B cell (primary cell): ENCODE measurements at regions not wholly inside any gene's neighbourhood (a gene's known extent, or its start where the extent isn't known, plus 50 kb on each side); places are given as distances from the start of the nearest gene placed in this dataset.

Experiments used
- ATAC-seq: fragments of 200-7000 bp; cut with Tn5 transposase; one replicate; pipeline ENCODE4 v1.10.0; 2021; ENCODE audit warnings: low read depth, mild to moderate bottlenecking, moderate number of reproducible peaks, moderate library complexity
- CTCF ChIA-PET: fragments of 350-600 bp; sonication (Branson Sonifier 250); formaldehyde crosslinking; loops from one replicate; lab custom pipeline; 2021; ENCODE audit warnings: antibody characterized with exemption, inconsistent platforms; lab: Charles Lee
- POLR2A ChIA-PET: fragments of 350-600 bp; sonication (Branson Sonifier 250); formaldehyde crosslinking; loops from one replicate; lab custom pipeline; 2021; ENCODE audit warnings: antibody characterized with exemption; lab: Charles Lee
- DNase-seq: peaks from one replicate; pipeline ENCODE4 v3.0.0; 2013
- H2AFZ ChIP-seq: 2 replicates; pipeline ENCODE4 v1.6.1; 2012; ENCODE audit warnings: mild to moderate bottlenecking, low read depth, low read length; ENCODE audit not compliant: insufficient read depth, poor library complexity, severe bottlenecking
- H3K27ac ChIP-seq, 2 donors: 1 replicate in 1 of 2; 2 replicates in 1 of 2; pipeline ENCODE4 v1.5.1; 2012 to 2013; ENCODE audit warnings: low read length in 2 of 2, mild to moderate bottlenecking in 2 of 2, moderate library complexity in 1 of 2
- H3K27me3 ChIP-seq, 4 experiments: fragments of 200-600 bp in 1 of 4; sonication (generic) in 1 of 4; replicated peaks in 1 of 4; 1 replicate in 2 of 4; 2 replicates in 2 of 4; pipeline versions ENCODE4 v1.6.1 to v1.7.0; 2013 to 2016; ENCODE audit warnings: low read length in 3 of 4, mild to moderate bottlenecking in 2 of 4, mixed read lengths in 1 of 4, moderate library complexity in 1 of 4; ENCODE audit not compliant: insufficient read depth in 4 of 4, control insufficient read depth in 3 of 4; ENCODE audit errors: control extremely low read depth in 1 of 4
- H3K36me3 ChIP-seq, 2 experiments: replicated peaks in 1 of 2; 1 replicate in 1 of 2; 2 replicates in 1 of 2; pipeline versions ENCODE4 v1.6.1 to v1.7.1; 2013; ENCODE audit warnings: low read length in 1 of 2; ENCODE audit not compliant: insufficient read depth in 2 of 2, control insufficient read depth in 1 of 2; ENCODE audit errors: control extremely low read depth in 1 of 2, extremely low read depth in 1 of 2
- H3K4me1 ChIP-seq, 2 donors: fragments of 200-600 bp in 1 of 2; sonication (generic) in 1 of 2; 1 replicate in 1 of 2; 2 replicates in 1 of 2; pipeline versions ENCODE4 v1.5.1 to v1.6.1; 2013 to 2017; ENCODE audit warnings: low read length in 2 of 2; ENCODE audit not compliant: control insufficient read depth in 2 of 2, insufficient read depth in 2 of 2
- H3K4me2 ChIP-seq: replicated peaks from 2 replicates; pipeline ENCODE3; 2012; ENCODE audit warnings: mild to moderate bottlenecking, low read depth, low read length; ENCODE audit not compliant: poor library complexity, severe bottlenecking
- H3K4me3 ChIP-seq, 5 experiments: fragments of 200-600 bp in 1 of 5; sonication (generic) in 1 of 5; 1 replicate in 3 of 5; 2 replicates in 2 of 5; pipeline versions ENCODE4 v1.5.1 to v1.7.0; 2011 to 2016; ENCODE audit warnings: low read length in 4 of 5, mild to moderate bottlenecking in 4 of 5, low read depth in 2 of 5, control low read depth in 1 of 5, moderate library complexity in 1 of 5; ENCODE audit not compliant: insufficient read depth in 1 of 5; ENCODE audit errors: control extremely low read depth in 1 of 5, extremely low read depth in 1 of 5
- H3K79me2 ChIP-seq: fragments of 200-600 bp; sonication (generic); one replicate; pipeline ENCODE4 v1.6.0; 2016; ENCODE audit warnings: low read length; ENCODE audit not compliant: control insufficient read depth, insufficient read depth
- H3K9ac ChIP-seq: fragments of 200-600 bp; sonication (generic); 2 replicates; pipeline ENCODE4 v1.6.1; 2017; ENCODE audit warnings: mild to moderate bottlenecking, low read length, moderate library complexity
- H3K9me3 ChIP-seq, 3 donors: one replicate each; pipeline versions ENCODE4 v1.6.1 to v1.7.1; 2013; ENCODE audit warnings: low read length in 2 of 3; ENCODE audit not compliant: control insufficient read depth in 2 of 3, insufficient read depth in 1 of 3; ENCODE audit errors: control extremely low read depth in 1 of 3
- H4K20me1 ChIP-seq: 2 replicates; pipeline ENCODE4 v1.6.0; 2012; ENCODE audit warnings: mild to moderate bottlenecking, low read length; ENCODE audit not compliant: insufficient read depth, control insufficient read depth, poor library complexity, severe bottlenecking
- H3K27ac Mint-ChIP-seq: one replicate; pipeline ENCODE4 v1.8.0; 2021; ENCODE audit warnings: mixed read lengths
- H3K27me3 Mint-ChIP-seq: one replicate; pipeline ENCODE4 v1.8.0; 2021; ENCODE audit warnings: mixed read lengths
- H3K4me1 Mint-ChIP-seq: one replicate; pipeline ENCODE4 v1.8.0; 2021; ENCODE audit warnings: mixed read lengths
- H3K4me3 Mint-ChIP-seq: one replicate; pipeline ENCODE4 v1.8.0; 2021; ENCODE audit warnings: mixed read lengths
- H3K9me3 Mint-ChIP-seq: one replicate; pipeline ENCODE4 v1.8.0; 2022; ENCODE audit warnings: mixed read lengths; ENCODE audit not compliant: insufficient read depth
- CTCF ChIP-seq: fragments of 200-600 bp; IDR thresholded peaks from one replicate; pipeline ENCODE4 v1.8.0; 2022; ENCODE audit warnings: antibody characterized with exemption, mild to moderate bottlenecking
- EZH2 ChIP-seq: IDR thresholded peaks from 2 replicates; pipeline ENCODE4 v1.6.1; 2012; ENCODE audit warnings: borderline replicate concordance, low read depth, mild to moderate bottlenecking, moderate library complexity, low read length; ENCODE audit not compliant: insufficient read depth, poor library complexity, severe bottlenecking
- WGBS: methylation state at CpG from one replicate; pipeline ENCODE4 v1.1.5; 2013; ENCODE audit warnings: missing lambda C conversion rate; ENCODE audit not compliant: insufficient coverage; 5-methylcytosine and 5-hydroxymethylcytosine counted together
- intact Hi-C: fragments of 100-400 bp; cut with micrococcal nuclease; formaldehyde crosslinking; loops from one replicate; pipeline ENCODE4 v1.10.0; 2022

- DNase-seq: no peak
- Mint-ChIP-seq H3K27me3 (no peaks in the 10 kb centered on the region), H3K9me3 (peaks cover 7% of the 10 kb centered on the region), H3K27ac (no peak overlapping the region), H3K4me1 (no peaks in the 10 kb centered on the region), H3K4me3 (no peak overlapping the region)
- CTCF ChIA-PET: no interaction called here
- Histone ChIP-seq H3K4me2 (no peak overlapping the region), H4K20me1 (no peaks in the 10 kb centered on the region), H3K36me3 (no peaks in the 10 kb centered on the region), H3K9me3 (no peaks in the 10 kb centered on the region), H3K4me3 (no peak overlapping the region), H2AFZ (no peak overlapping the region), H3K27ac (no peak overlapping the region), H3K79me2 (no peaks in the 10 kb centered on the region), H3K9ac (no peak overlapping the region), H3K4me1 (no peaks in the 10 kb centered on the region), H3K27me3 (no peaks in the 10 kb centered on the region)
- no peak for ATAC-seq
- POLR2A ChIA-PET: no interaction called here
- no peak for TF ChIP-seq CTCF
- TF ChIP-seq EZH2: no peak
- WGBS: 96% methylated on average over 4 of the region's 4 CpGs
- intact Hi-C loops: no loop called here
These were observed 658.5 kb downstream of the USP25 start for GRCh38 chr21:16388291-16388690.

- H3K27ac Mint-ChIP-seq: no peak overlapping the region
- ChIA-PET CTCF (no interaction called here), POLR2A (no interaction called here)
- no peaks in the 10 kb centered on the region for H3K4me1 Mint-ChIP-seq
- no peak for ATAC-seq
- H3K27me3 Mint-ChIP-seq: no peaks in the 10 kb centered on the region
- no peak overlapping the region for H3K27ac ChIP-seq
- TF ChIP-seq EZH2 (no peak), CTCF (no peak)
- no peaks in the 10 kb centered on the region for H3K4me1 ChIP-seq
- no peak overlapping the region for H2AFZ ChIP-seq
- intact Hi-C loops: no loop called here
- H3K4me3 ChIP-seq: no peak overlapping the region
- no peaks in the 10 kb centered on the region for H3K79me2 ChIP-seq
- H3K27me3 ChIP-seq: no peaks in the 10 kb centered on the region
- no peaks in the 10 kb centered on the region for H4K20me1 ChIP-seq
- H3K9ac ChIP-seq: no peak overlapping the region
- H3K4me2 ChIP-seq: no peak overlapping the region
- H3K4me3 Mint-ChIP-seq: no peak overlapping the region
- no CpG with 5 or more reads among the region's 2 CpGs for WGBS
- H3K9me3 ChIP-seq: no peaks in the 10 kb centered on the region
- peaks cover 7% of the 10 kb centered on the region for H3K9me3 Mint-ChIP-seq
- no peaks in the 10 kb centered on the region for H3K36me3 ChIP-seq
- no peak for DNase-seq
These were observed 659.3 kb downstream of the USP25 start for GRCh38 chr21:16388911-16389560.
